Sigmoid colon (tissue), 6 donors: ENCODE measurements at regions not wholly inside any gene's neighbourhood (a gene's known extent, or its start where the extent isn't known, plus 50 kb on each side); places are given as distances from the start of the nearest gene placed in this dataset.
A peak's percentile ranks its signal among the peaks of the same experiment; 100 is the strongest.

ENCODE experiments used
- DNase-seq: peaks from one replicate; pipeline ENCODE4 v3.0.0-alpha.2; 2019
- H3K27ac ChIP-seq, 4 donors: fragments of 200-600 bp; sonication (generic); one replicate each; pipeline ENCODE4 v1.5.1; 2016 to 2019; ENCODE audit warnings: mild to moderate bottlenecking in 1 of 4
- H3K27me3 ChIP-seq, 3 donors: fragments of 200-600 bp; sonication (generic); one replicate each; pipeline ENCODE4 v1.5.1; 2019; ENCODE audit warnings: mild to moderate bottlenecking in 1 of 3
- H3K36me3 ChIP-seq, 4 donors: fragments of 200-600 bp; sonication (generic); one replicate each; pipeline ENCODE4 v1.5.1; 2016 to 2019
- H3K4me1 ChIP-seq, 4 donors: fragments of 200-600 bp; sonication (generic); one replicate each; pipeline ENCODE4 v1.5.1; 2017 to 2019
- H3K4me3 ChIP-seq, 4 donors: fragments of 200-600 bp; sonication (generic); one replicate each; pipeline ENCODE4 v1.5.1; 2017 to 2019; ENCODE audit warnings: mild to moderate bottlenecking in 2 of 4, moderate library complexity in 1 of 4
- H3K9me3 ChIP-seq, 4 donors: fragments of 200-600 bp in 3 of 4; sonication (generic) in 3 of 4; one replicate each; pipeline versions ENCODE4 v1.5.1 to v1.6.1; 2013 to 2019
- EP300 ChIP-seq, 4 donors: sonication (generic); formaldehyde crosslinking; IDR thresholded peaks; one replicate each; pipeline ENCODE4 v1.6.1; 2017; ENCODE audit warnings: antibody characterized with exemption in 4 of 4
- POLR2A ChIP-seq, 2 donors: fragments of 450-650 bp; IDR thresholded peaks; one replicate each; pipeline ENCODE4 v1.6.1; 2016; ENCODE audit warnings: antibody characterized with exemption in 2 of 2, mild to moderate bottlenecking in 2 of 2, moderate library complexity in 2 of 2
- POLR2AphosphoS5 ChIP-seq, 4 donors: sonication (generic); formaldehyde crosslinking; IDR thresholded peaks; one replicate each; pipeline ENCODE4 v1.6.1; 2017; ENCODE audit warnings: antibody characterized with exemption in 4 of 4
- WGBS, 2 donors: extraction: QIAGEN DNeasy Blood & Tissue Kit; methylation state at CpG; one replicate each; pipeline ENCODE4 v1.1.7; 2013; 5-methylcytosine and 5-hydroxymethylcytosine counted together
- intact Hi-C: fragments of 100-400 bp; cut with DNase I; formaldehyde crosslinking; loops from one replicate; pipeline ENCODE4 v1.15.1; 2023
- TF ChIP-seq, protein P1 (sequence below), 4 experiments: fragments of 450-650 bp in 3 of 4; fragments of 200-600 bp in 1 of 4; IDR thresholded peaks; one replicate each; pipeline ENCODE4 v1.5.1; 2016 to 2019; ENCODE audit warnings: antibody characterized with exemption in 4 of 4, mild to moderate bottlenecking in 3 of 4, moderate library complexity in 2 of 4
- donor health status: healthy with polysubstance abuse.
- donor health status: healthy.

DNA sequence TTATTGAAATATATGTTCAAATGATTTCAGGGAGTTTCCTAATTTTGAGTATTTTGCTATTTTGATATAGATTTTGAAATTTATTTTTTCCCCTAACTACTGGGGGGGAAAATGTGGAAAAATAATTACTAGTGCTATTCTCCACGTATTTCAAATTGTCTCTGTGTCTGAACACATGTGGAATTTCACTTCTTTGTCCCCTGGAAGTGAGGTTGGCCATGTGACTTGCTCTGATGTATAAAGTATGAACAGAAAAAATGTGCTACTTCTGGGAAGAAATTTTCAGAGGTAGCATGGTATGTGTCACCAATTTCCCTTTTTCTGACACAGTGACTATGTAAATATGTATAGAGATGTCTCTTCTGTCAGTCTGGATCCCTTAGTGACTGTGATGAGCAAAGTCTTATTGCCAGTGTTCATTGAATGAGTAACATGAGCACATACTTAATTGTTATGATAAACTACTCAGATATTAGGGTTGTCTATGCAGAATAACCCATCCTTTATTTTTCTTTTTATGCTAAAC, 215.4 kb upstream of the CCN2 start:
- Histone ChIP-seq H3K36me3 (no peaks in the 10 kb centered on the region), H3K9me3 (no peaks in the 10 kb centered on the region), H3K4me3 (no peak overlapping the region), H3K27me3 (no peaks in the 10 kb centered on the region), H3K4me1 (no peaks in the 10 kb centered on the region), H3K27ac (no peak overlapping the region)
- DNase-seq, result no peak
- 80 to 86% methylated on average over 1 of the region's 1 CpG for WGBS, 2 donors
- intact Hi-C loops, result no loop called here
- TF ChIP-seq POLR2AphosphoS5 (IDR thresholded peaks at IDR 0.05) (no peak), POLR2A (IDR thresholded peaks at IDR 0.05) (no peak)
- TF ChIP-seq, protein P1, sequence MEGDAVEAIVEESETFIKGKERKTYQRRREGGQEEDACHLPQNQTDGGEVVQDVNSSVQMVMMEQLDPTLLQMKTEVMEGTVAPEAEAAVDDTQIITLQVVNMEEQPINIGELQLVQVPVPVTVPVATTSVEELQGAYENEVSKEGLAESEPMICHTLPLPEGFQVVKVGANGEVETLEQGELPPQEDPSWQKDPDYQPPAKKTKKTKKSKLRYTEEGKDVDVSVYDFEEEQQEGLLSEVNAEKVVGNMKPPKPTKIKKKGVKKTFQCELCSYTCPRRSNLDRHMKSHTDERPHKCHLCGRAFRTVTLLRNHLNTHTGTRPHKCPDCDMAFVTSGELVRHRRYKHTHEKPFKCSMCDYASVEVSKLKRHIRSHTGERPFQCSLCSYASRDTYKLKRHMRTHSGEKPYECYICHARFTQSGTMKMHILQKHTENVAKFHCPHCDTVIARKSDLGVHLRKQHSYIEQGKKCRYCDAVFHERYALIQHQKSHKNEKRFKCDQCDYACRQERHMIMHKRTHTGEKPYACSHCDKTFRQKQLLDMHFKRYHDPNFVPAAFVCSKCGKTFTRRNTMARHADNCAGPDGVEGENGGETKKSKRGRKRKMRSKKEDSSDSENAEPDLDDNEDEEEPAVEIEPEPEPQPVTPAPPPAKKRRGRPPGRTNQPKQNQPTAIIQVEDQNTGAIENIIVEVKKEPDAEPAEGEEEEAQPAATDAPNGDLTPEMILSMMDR (IDR thresholded peaks at IDR 0.05), result no peak

- intact Hi-C loops, result no loop called here
- H3K27ac ChIP-seq, result no peak overlapping the region
- DNase-seq, result no peak
- peaks cover 0 to 4% (median 0%) of the 10 kb centered on the region in 4 donors for H3K4me1 ChIP-seq
- H3K27me3 ChIP-seq, result no peaks in the 10 kb centered on the region
- H3K9me3 ChIP-seq, result no peaks in the 10 kb centered on the region
- H3K36me3 ChIP-seq, result no peaks in the 10 kb centered on the region
- TF ChIP-seq, protein P1 (IDR thresholded peaks at IDR 0.05), result no peak
- TF ChIP-seq POLR2A (IDR thresholded peaks at IDR 0.05), result no peak
- TF ChIP-seq EP300 (IDR thresholded peaks at IDR 0.05), result no peak
- no peak for TF ChIP-seq POLR2AphosphoS5 (IDR thresholded peaks at IDR 0.05)
- WGBS, 2 donors, result 85 to 94% methylated on average over 2 of the region's 2 CpGs
- no peak overlapping the region for H3K4me3 ChIP-seq
These were observed 214.5 kb upstream of the CCN2 start for GRCh38 chr6:132165677-132166076.

- peaks cover 0 to 4% (median 0%) of the 10 kb centered on the region in 4 donors for H3K4me1 ChIP-seq
- H3K9me3 ChIP-seq, result no peaks in the 10 kb centered on the region
- H3K36me3 ChIP-seq, result no peaks in the 10 kb centered on the region
- 34 to 63% methylated on average over 3 of the region's 3 CpGs for WGBS, 2 donors
- intact Hi-C loops, result loop anchor here (2.0 to 5.0 kb wide), 2 partner anchors 56 to 236 kb away; no protein-coding TSS in a partner anchor
- no peak overlapping the region for H3K4me3 ChIP-seq
- no peak overlapping the region for H3K27ac ChIP-seq
- no peak for DNase-seq
- no peaks in the 10 kb centered on the region for H3K27me3 ChIP-seq
- TF ChIP-seq POLR2A (IDR thresholded peaks at IDR 0.05), result no peak
- TF ChIP-seq POLR2AphosphoS5 (IDR thresholded peaks at IDR 0.05), result no peak
- TF ChIP-seq, protein P1 (IDR thresholded peaks at IDR 0.05), result peak in 3 of 4 experiments; percentile 30 to 52 (median 35)
- TF ChIP-seq EP300 (IDR thresholded peaks at IDR 0.05), result no peak
These were observed 210.1 kb upstream of the CCN2 start for GRCh38 chr6:132161283-132161682.

DNA sequence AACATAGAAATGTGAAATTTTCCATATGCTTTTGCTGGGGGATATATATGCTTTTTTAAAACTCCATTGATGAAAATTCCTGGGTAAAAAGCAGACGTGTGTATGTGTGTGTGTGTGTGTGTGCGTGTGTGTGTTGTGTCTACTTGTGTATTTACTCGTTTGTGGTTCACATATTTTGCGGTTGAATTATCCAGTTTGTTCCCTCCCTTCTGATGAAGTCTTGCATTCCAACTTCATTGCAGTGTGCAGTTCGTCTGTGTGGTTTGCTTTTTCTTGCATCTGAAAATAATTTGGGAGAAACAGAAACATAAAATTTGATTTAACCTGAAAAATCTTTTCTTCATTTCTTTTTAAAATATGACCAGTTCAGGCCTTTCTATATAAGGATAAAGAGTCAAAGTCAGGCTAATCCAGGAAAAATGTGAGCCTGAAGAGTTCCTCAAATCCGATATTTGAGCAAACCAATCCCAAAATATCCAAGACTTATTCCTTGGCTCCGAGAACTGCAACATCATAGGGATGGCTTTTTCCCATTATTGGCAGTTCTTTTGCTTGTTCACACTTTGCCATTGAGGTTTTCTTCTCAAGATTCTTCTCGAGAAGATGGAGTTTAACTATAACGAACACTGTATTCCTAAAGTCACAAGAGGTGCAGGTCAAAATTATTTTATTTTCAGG, 202.2 kb upstream of the CCN2 start:
- no peak for DNase-seq
- TF ChIP-seq POLR2A (IDR thresholded peaks at IDR 0.05) (no peak), POLR2AphosphoS5 (IDR thresholded peaks at IDR 0.05) (no peak), EP300 (IDR thresholded peaks at IDR 0.05) (no peak)
- TF ChIP-seq, protein P1 (IDR thresholded peaks at IDR 0.05), result no peak
- Histone ChIP-seq H3K4me1 (no peaks in the 10 kb centered on the region), H3K27me3 (no peaks in the 10 kb centered on the region), H3K27ac (peak overlapping the region in 1 of 4 donors; percentile 35), H3K36me3 (no peaks in the 10 kb centered on the region), H3K9me3 (no peaks in the 10 kb centered on the region), H3K4me3 (no peak overlapping the region)
- 72 to 77% methylated on average over 9 of the region's 9 CpGs for WGBS, 2 donors
- intact Hi-C loops, result no loop called here
